ELF-1 (cell line): ENCODE measurements at regions not wholly inside any gene's neighbourhood (a gene's known extent, or its start where the extent isn't known, plus 50 kb on each side); places are given as distances from the start of the nearest gene placed in this dataset.
"Not testable (repeated sequence)": the region's sequence is repeated elsewhere in the genome, so short reads cannot be mapped to it uniquely, and the experiment has no call there.

ENCODE experiments used
- DNase-seq: peaks from one replicate; pipeline ENCODE4 v3.0.0-alpha.2; 2016; ENCODE audit warnings: low read depth, low spot score

DNA sequence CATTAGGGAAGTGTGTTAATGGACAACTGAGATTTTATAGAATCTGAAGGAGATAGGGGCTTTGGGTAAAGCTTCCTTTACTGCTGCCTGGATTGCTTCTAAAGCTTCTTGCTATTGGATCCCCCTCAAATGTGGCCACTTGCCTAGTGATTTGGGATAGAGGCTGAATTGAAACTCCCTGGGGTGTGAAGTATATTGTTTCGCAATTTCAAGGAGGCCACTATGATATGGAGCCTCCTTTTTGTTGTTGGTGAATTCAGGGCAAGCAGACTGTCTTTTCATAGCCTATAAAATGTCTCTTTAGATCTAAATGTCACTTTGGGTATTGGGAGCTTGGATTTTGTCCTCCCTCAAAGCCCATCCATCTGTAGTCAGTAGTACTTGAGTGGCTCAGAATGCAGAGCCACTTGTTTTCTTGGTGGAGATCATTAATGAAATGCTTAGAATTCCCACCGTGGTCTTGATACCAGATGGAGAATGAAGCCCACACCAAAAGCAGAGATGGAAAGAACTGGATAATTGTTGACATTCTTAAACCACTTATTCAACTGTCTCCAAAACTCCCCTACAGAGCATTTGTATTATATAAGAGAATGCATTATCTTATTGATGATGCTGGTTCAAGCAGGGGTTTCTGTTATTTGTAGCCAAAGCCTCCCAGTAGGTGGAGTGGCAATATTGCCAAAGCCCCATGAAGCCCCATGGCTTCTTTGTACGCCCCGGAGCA is 144.3 kb upstream of the KCNE2 start:
- DNase-seq, result no peak

DNA sequence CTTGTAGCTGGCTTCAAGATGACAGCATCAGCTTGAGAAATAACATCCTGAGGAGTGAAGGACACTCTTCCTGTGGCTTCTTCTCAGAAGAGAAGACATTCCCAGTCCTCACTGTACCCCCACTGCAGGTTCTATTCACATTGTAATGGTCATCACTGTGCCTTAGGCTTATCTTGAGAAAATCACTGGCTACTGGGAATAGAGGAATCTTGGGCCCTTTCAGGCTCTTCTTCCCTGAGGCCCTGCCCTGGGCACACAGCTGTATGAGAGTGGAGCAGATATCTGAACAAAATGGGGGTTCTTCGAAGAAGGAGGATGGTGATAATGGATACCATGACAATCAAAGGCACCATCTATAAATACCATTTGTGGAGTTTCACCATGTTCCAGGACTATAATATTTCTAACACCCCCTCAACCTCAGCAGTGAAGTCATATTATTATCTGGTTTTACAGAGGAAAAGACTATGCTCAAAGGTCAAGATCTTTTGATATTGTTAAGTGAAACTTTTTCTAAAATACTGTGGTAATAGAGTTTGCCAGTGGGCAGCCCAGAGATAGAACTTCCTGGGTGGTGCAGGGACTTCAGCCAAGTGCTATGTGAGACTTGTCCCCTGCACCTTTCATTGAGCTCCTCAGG is 143.1 kb upstream of the KCNE2 start:
- no peak for DNase-seq

DNA sequence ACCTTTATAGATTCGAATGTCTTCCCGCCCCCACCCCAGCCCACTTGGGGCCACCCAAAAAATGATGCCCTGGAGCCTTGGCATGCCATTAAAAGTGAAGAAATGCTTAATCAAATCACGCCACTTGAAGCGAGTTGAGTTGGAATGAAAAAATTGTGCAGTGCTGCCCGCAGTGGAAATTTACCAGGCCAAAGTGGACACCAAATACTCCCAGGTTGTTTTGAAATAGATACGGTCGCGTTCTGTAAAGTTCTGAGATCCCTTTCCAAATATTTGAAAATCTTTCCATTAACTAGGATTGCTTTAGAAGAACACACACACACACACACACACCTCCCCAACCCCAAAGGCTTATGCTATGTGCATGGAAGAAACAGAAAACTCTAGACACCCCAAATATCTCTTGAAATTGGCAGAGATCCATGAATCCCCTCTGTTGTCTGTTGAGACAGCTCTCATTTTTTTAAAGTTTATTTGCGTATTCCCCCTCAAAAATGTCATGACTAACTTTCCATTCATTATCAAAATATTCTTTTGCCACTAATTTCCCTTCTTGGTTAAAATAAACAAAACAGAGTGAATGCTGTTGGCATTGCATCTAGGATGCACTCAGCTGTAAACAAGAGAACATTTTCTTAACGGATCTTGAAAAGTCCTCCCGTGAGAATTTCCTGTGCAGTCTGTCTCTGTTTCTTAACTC is 142.3 kb upstream of the KCNE2 start:
- DNase-seq, result no peak

DNA sequence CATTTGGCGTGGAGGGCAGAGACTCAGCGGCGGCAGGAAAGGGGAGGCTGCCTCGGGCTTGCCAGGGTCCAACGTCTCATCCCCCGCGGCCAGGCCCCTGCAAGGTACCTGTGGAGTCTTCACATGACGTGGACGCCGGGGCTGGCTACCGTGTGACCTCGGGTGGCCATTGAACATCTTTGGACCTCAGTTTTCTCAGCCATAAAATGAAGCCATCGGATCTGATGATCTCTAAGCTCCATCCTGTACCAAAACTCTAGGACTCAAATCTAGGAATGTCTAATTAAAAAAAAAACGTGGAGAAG is 141.8 kb upstream of the KCNE2 start:
- DNase-seq, result no peak

DNA sequence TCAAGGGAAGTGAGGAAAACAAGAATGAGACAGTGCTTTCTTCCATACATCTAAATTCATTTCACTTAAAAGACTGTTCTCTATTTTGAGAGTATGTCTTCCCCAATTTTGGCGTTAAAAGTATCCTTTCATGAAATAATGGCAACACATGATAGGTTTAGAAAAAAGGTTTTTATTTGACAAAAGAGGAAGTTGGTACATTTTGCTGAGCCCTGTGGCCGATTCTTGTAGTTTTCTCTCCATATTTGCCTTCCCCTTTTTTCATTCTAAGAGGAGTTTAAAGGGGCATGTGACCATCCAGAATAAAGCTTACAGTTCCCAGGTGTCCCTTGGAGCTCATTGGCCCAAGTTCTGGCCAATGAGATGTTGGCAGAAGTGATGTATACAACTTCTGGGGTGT is 140.4 kb upstream of the KCNE2 start:
- DNase-seq, result no peak

- DNase-seq, result no peak
Measured at GRCh38 chr21:34227386-34227852, 136.4 kb upstream of the KCNE2 start.

GRCh38 chr21:34228792-34229191 is 135.0 kb upstream of the KCNE2 start:
- no peak for DNase-seq

DNA sequence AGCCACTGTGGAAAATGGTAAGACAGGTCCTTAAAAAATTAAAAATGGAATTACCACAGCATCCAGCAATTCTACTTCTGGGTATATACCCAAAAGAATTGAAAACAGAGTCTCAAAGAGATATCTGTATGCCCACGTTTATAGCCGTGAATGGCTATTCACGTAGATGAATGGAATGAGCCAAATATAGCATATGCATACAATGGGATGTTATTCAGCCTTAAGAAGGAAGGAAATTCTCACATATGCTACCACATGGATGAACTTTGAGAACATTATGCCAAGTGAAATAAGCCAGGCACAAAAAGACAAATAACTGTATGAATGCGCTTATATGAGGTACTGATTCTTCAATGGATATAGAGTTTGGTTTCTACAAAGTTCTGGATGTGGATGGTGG is 134.5 kb upstream of the KCNE2 start:
- DNase-seq, result no peak

GRCh38 chr21:34233741-34234140 is 130.1 kb upstream of the KCNE2 start:
- DNase-seq, result not testable (repeated sequence)

GRCh38 chr21:34235514-34235913 is 128.3 kb upstream of the KCNE2 start:
- no peak for DNase-seq

DNA sequence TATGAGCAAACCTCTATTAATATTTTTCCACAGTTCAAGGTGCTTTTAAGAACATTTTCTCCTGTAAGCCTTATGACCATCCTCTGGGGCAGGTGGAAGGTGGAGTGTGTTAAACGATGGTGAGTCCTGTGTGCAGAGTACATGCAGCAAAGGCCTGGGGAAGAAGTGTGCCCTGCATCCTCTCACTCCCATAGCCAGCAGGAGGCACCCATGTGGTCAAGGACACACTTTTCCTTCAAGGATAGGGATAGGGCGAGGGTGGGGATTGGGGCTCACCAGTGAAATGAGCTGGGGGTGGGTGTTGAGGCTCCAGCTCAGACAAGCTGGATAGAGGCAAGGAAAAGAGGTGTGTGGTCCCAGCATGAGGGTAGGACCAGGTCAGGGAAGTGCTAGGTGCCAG is 120.8 kb upstream of the KCNE2 start:
- no peak for DNase-seq

- DNase-seq, result peak; percentile 55
Measured at GRCh38 chr21:34243562-34243961, 120.2 kb upstream of the KCNE2 start.

DNA sequence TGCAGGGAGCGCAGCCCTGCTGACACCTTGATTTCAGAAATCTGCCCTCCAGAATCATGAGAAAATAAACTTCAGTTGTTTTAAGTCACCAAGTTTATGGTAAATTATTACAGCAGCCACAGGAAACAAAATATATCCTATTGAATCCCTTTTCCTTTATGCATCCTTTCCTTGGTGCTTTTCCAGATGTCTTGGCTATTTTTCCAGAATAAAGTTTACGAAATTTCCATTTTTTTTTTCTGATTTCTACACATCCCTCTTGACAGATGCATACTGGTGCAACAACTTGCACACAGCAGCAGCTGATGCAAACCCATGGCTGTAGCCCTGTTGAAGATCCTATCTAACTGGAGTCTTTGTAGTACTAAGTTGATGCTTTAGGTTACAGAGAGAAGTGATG is 111.1 kb upstream of the KCNE2 start:
- DNase-seq, result no peak

- no peak for DNase-seq
Measured at GRCh38 chr21:34255073-34255472, 108.7 kb upstream of the KCNE2 start.

DNA sequence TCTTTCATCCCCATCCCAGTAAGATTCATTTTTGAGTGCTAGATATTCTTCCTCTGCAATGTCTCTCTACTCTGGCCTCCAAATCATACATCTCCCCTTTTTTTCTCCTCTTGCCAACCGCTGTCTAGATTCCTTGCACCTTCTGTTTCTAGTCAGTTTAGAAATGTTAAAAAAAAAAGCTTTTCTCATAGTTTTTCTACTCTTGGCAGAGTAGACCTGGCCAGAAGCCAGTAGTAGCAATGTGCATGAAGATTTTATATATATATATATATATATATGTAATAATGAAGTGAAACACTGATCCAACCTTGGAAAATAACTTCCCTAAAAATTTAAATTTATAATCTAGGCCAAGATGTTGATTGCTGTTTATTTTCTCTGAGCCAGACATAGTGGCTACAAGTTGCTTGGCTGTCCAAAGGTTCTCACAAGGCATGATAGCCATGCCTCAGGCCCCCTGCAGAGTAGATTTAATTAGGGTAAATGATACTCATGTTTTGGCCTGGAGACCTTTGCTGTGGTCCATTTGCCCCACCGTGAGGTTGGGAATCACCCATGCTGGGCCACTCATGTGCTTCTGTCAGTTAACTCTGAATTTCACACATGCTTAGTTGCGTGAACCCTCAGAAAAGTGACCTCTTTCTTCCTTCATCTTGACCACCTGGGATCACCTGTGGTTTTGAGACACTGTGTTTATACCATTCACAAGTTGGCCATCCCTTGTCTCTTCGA is 103.4 kb upstream of the KCNE2 start:
- DNase-seq, result no peak

DNA sequence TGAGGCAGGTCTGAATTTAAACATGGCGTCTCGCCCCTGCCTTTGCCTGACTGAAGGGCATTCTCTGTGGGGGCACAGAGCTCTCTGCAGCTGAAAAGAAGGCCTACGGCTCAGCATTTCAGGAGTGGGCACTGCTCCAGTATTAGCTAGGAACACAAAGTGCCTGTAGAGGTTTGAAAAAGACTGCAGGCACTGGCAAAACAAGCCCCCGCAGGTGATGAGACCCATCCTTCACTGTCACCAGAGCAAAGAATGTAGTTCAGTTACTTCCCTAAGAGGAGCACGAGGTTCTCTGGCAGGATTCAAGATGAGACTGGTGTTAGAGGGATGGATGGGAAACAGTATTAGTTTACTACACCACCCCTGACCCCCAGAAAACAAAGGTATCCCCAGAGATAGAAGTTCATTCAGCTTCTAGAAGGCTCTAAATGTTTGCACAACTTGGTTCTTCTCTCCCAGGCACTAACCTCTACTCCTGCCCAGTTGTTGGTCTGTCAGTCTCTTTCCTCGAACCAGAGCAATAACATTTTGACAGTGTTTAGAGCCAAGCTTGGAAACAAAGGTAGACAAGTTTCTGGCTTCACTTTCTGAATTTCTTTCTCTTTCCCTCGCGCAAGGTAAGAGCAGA is 101.9 kb upstream of the KCNE2 start:
- DNase-seq, result peak; percentile 55

DNA sequence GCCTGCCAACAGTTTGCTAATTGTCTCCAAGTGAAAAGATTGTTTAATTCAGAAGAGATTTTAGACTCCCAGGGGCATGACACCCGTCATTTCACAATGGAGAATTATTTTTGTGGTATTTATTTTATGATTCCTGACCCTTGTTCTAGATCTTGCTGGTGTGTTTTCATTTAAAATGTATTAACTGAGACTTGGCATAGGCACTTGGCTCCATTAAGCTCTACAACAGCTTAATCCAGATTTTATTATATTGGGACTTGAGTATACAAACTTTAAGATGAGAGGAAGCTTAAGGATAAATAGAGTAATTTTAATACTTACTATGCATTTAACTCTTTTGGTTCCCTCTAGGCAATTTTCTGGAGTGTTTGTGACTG is 101.3 kb upstream of the KCNE2 start:
- no peak for DNase-seq

- DNase-seq, result no peak
Measured at GRCh38 chr21:34263629-34264028, 100.2 kb upstream of the KCNE2 start.

- DNase-seq, result no peak
Measured at GRCh38 chr21:34266351-34266750, 97.5 kb upstream of the KCNE2 start.

DNA sequence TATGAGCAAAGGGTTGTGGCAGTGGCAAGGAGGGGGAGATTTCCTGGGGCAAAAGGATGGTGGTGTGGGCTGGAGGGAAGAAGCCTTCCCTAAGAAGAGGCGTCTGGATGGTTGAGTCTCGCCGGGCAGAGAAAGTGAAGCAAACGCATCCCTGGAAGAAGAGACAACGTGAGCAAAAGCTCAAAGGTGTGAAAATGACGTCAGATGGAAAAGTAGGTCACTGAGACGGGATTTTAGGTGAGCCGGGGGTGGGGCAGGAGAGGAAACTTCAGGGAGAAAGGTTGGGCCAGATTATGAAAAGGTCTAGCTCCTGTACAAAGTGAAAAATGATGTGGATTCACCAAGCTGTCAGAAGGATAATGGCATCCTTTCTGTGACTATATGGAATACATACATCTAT is 95.3 kb upstream of the KCNE2 start:
- DNase-seq, result no peak

DNA sequence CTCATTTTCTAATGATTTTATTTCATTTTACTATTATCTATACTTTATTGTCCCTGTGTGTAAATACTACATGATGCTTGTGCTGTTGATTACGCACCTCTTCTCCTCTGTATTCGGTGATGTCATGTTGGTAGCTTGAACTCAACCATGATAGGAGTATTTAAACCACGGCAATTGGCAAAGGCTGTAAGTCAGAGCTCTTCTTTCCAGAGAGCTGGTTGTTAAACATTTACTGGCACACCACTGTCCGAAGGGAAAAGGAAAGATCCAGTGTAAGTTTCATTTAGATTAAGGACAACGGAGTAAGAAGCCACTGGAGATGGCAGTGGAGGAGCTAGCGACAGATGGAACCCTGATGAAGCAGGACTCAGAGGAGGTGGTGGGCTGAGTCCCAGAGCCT is 93.4 kb upstream of the KCNE2 start:
- no peak for DNase-seq
